Heart left ventricle (tissue), 13 donors: ENCODE measurements at regions not wholly inside any gene's neighbourhood (a gene's known extent, or its start where the extent isn't known, plus 50 kb on each side); places are given as distances from the start of the nearest gene placed in this dataset.

Experiments
- POLR2A ChIP-seq, 2 donors: fragments of 450-650 bp; IDR thresholded peaks; one replicate each; pipeline ENCODE4 v1.6.1; 2017; ENCODE audit warnings: antibody characterized with exemption in 2 of 2, mild to moderate bottlenecking in 2 of 2, moderate library complexity in 2 of 2
- TF ChIP-seq, protein P1 (sequence below), 12 donors: fragments of 200-600 bp; sonication (generic) in 4 of 12; IDR thresholded peaks; one replicate each; pipeline versions ENCODE4 v1.5.0 to v1.8.0; 2018 to 2022; ENCODE audit warnings: antibody characterized with exemption in 12 of 12, mild to moderate bottlenecking in 5 of 12
- donor health status: ischemic (EF 13 %, LVEDD 7.1; RV severe dilation, severe dysfunction).
- donor health status: DM: no; HTN: yes; CAD: no.
- donor health status: DM: no; HTN: no; CAD: no.
- donor health status: ischemic (EF 25% LVEDD 6.9; RV normal size, moderate dysfunction).
- donor health status: ischemic (EF 25% LVEDD 5.7; RV mildly dilated, moderate dysfunction).
- donor health status: ischemic (EF 35%, LVEDD 5.7; RV mildly dilated, moderate dysfunction).
- donor health status: nonischemic (EF 11% LVEDD 7.7; RV severe dilation, severe dysfunction).
- donor health status: DM: yes; HTN: yes; CAD: no.
- donor health status: PGD.
- donor health status: ischemic (EF 29% LVEDD 5.4; RV normal size, mild dysfunction).
- donor health status: nonischemic (EF 23%, LVEDD 6.1; RV moderate dilation, normal function).

DNA sequence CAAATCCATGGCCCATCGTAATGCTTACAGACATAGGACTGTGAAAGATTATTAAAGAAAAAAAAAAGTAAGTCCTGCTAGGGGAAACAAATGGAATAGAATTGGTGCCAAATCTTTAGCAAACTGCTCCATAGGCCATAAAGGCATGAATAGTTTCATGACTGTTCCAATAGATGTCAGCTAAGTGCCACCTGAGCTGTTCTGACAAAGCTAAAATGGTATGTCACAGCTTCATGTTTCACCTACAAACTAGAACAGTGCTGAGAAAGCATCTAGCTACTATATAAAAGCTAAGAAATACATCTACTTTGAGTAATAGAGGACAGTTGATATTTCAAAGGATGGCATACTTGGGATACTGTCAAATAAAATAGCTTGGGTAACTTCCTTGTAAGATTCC lies 771.6 kb upstream of the CA10 start:
- no peak for TF ChIP-seq POLR2A (IDR thresholded peaks at IDR 0.05)
- TF ChIP-seq, protein P1, sequence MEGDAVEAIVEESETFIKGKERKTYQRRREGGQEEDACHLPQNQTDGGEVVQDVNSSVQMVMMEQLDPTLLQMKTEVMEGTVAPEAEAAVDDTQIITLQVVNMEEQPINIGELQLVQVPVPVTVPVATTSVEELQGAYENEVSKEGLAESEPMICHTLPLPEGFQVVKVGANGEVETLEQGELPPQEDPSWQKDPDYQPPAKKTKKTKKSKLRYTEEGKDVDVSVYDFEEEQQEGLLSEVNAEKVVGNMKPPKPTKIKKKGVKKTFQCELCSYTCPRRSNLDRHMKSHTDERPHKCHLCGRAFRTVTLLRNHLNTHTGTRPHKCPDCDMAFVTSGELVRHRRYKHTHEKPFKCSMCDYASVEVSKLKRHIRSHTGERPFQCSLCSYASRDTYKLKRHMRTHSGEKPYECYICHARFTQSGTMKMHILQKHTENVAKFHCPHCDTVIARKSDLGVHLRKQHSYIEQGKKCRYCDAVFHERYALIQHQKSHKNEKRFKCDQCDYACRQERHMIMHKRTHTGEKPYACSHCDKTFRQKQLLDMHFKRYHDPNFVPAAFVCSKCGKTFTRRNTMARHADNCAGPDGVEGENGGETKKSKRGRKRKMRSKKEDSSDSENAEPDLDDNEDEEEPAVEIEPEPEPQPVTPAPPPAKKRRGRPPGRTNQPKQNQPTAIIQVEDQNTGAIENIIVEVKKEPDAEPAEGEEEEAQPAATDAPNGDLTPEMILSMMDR (IDR thresholded peaks at IDR 0.05), result no peak
